T-cell (primary cell): ENCODE measurements at regions not wholly inside any gene's neighbourhood (a gene's known extent, or its start where the extent isn't known, plus 50 kb on each side); places are given as distances from the start of the nearest gene placed in this dataset.
"Not testable (repeated sequence)": the region's sequence is repeated elsewhere in the genome, so short reads cannot be mapped to it uniquely, and the experiment has no call there.

Experiments used
- ATAC-seq, 4 experiments: fragments of 200-7000 bp in 3 of 4; fragments of 150-1000 bp in 1 of 4; cut with Tn5 transposase; replicated peaks in 1 of 4; 1 replicate in 3 of 4; 2 replicates in 1 of 4; pipeline ENCODE4 v1.10.0; 2021; ENCODE audit warnings: moderate library complexity in 3 of 4, mild to moderate bottlenecking in 2 of 4, moderate number of reproducible peaks in 1 of 4
- CTCF ChIA-PET, 2 donors: fragments of 300-600 bp; sonication (Branson Sonifier 250); formaldehyde crosslinking; loops; one replicate each; lab custom pipeline; 2022; ENCODE audit warnings: antibody characterized with exemption in 2 of 2; lab: Charles Lee
- POLR2A ChIA-PET, 2 donors: fragments of 300-600 bp; sonication (Branson Sonifier 250); formaldehyde crosslinking; loops; one replicate each; lab custom pipeline; 2022; ENCODE audit warnings: antibody characterized with exemption in 2 of 2; lab: Charles Lee
- DNase-seq, 35 experiments: peaks; one replicate each; pipeline versions ENCODE4 v3.0.0 to v3.0.0-alpha.2; 2013 to 2023
- H3K27ac ChIP-seq: one replicate; pipeline ENCODE4 v1.5.1; 2013; ENCODE audit warnings: low read length
- H3K27me3 ChIP-seq, 2 experiments: replicated peaks in 1 of 2; 1 replicate in 1 of 2; 2 replicates in 1 of 2; pipeline versions ENCODE4 v1.6.1 to v1.7.0; 2013; ENCODE audit warnings: low read length in 1 of 2, mixed read lengths in 1 of 2; ENCODE audit not compliant: control insufficient read depth in 2 of 2, insufficient read depth in 2 of 2; ENCODE audit errors: extremely low read depth in 1 of 2
- H3K36me3 ChIP-seq, 2 donors: 1 replicate in 1 of 2; 2 replicates in 1 of 2; pipeline versions ENCODE4 v1.6.1 to v1.7.0; 2013; ENCODE audit warnings: low read length in 1 of 2; ENCODE audit not compliant: control insufficient read depth in 2 of 2, insufficient read depth in 1 of 2; ENCODE audit errors: extremely low read depth in 1 of 2
- H3K4me1 ChIP-seq, 2 experiments: 1 replicate in 1 of 2; 2 replicates in 1 of 2; pipeline versions ENCODE4 v1.6.1 to v1.7.0; 2013; ENCODE audit warnings: low read length in 2 of 2, mixed read lengths in 1 of 2; ENCODE audit not compliant: insufficient read depth in 2 of 2, control insufficient read depth in 1 of 2; ENCODE audit errors: extremely low read depth in 1 of 2
- H3K4me3 ChIP-seq, 2 donors: 1 replicate in 1 of 2; 2 replicates in 1 of 2; pipeline versions ENCODE4 v1.5.1 to v1.7.0; 2013; ENCODE audit warnings: mild to moderate bottlenecking in 2 of 2, low read length in 1 of 2, moderate library complexity in 1 of 2; ENCODE audit not compliant: control insufficient read depth in 1 of 2; ENCODE audit errors: extremely low read depth in 1 of 2
- H3K9me3 ChIP-seq: 2 replicates; pipeline ENCODE4 v1.7.0; 2013
- H3K27ac Mint-ChIP-seq, 2 donors: one replicate each; pipeline ENCODE4 v1.8.0; 2020 to 2021; ENCODE audit warnings: mild to moderate bottlenecking in 2 of 2, mixed read lengths in 2 of 2
- H3K27me3 Mint-ChIP-seq, 2 donors: one replicate each; pipeline ENCODE4 v1.8.0; 2021 to 2022; ENCODE audit warnings: mixed read lengths in 2 of 2
- H3K36me3 Mint-ChIP-seq: one replicate; pipeline ENCODE4 v1.8.0; 2021; ENCODE audit warnings: mixed read lengths
- H3K4me1 Mint-ChIP-seq, 3 donors: one replicate each; pipeline ENCODE4 v1.8.0; 2020 to 2022; ENCODE audit warnings: mixed read lengths in 3 of 3, mild to moderate bottlenecking in 1 of 3
- H3K4me3 Mint-ChIP-seq, 3 donors: one replicate each; pipeline ENCODE4 v1.8.0; 2020 to 2022; ENCODE audit warnings: mild to moderate bottlenecking in 3 of 3, mixed read lengths in 3 of 3, moderate library complexity in 3 of 3
- H3K9me3 Mint-ChIP-seq, 3 donors: one replicate each; pipeline ENCODE4 v1.8.0; 2020 to 2022; ENCODE audit warnings: mixed read lengths in 3 of 3
- WGBS: methylation state at CpG from one replicate; pipeline ENCODE4 v1.1.5; 2013; ENCODE audit warnings: missing lambda C conversion rate; ENCODE audit not compliant: insufficient coverage; 5-methylcytosine and 5-hydroxymethylcytosine counted together

GRCh38 chr5:57429513-57430120 lies 53.0 kb downstream of the ACTBL2 start:
- H3K9me3 Mint-ChIP-seq = no peaks in the 10 kb centered on the region
- Histone ChIP-seq H3K36me3 (no peaks in the 10 kb centered on the region), H3K4me1 (no peaks in the 10 kb centered on the region), H3K27me3 (peaks cover 0 to 8% of the 10 kb centered on the region in 2 experiments), H3K4me3 (no peak overlapping the region), H3K9me3 (no peaks in the 10 kb centered on the region), H3K27ac (no peak overlapping the region)
- ChIA-PET CTCF (no interaction called here), POLR2A (no interaction called here)
- ATAC-seq = no peak
- H3K4me3 Mint-ChIP-seq = no peak overlapping the region
- 79% methylated on average over 2 of the region's 7 CpGs for WGBS
- H3K4me1 Mint-ChIP-seq = no peaks in the 10 kb centered on the region
- peaks cover 0 to 4% of the 10 kb centered on the region in 2 donors for H3K27me3 Mint-ChIP-seq
- no peak overlapping the region for H3K27ac Mint-ChIP-seq
- DNase-seq = no peak
- H3K36me3 Mint-ChIP-seq = no peaks in the 10 kb centered on the region

- POLR2A ChIA-PET, H3K27ac ChIP-seq, H3K27me3 Mint-ChIP-seq, DNase-seq, CTCF ChIA-PET, H3K9me3 Mint-ChIP-seq, H3K27me3 ChIP-seq, H3K27ac Mint-ChIP-seq, H3K4me1 ChIP-seq, H3K9me3 ChIP-seq, H3K4me3 Mint-ChIP-seq, H3K4me3 ChIP-seq, H3K36me3 Mint-ChIP-seq, H3K36me3 ChIP-seq, ATAC-seq, H3K4me1 Mint-ChIP-seq: not testable (repeated sequence)
- WGBS = no CpG with 5 or more reads among the region's 2 CpGs
Measured at GRCh38 chr5:57429021-57429420, 53.6 kb downstream of the ACTBL2 start.

GRCh38 chr5:57422993-57423392 lies 59.6 kb downstream of the ACTBL2 start:
- no peaks in the 10 kb centered on the region for H3K36me3 Mint-ChIP-seq
- 95% methylated on average over 17 of the region's 17 CpGs for WGBS
- no peaks in the 10 kb centered on the region for H3K4me1 Mint-ChIP-seq
- no peaks in the 10 kb centered on the region for H3K36me3 ChIP-seq
- peaks cover 0 to 10% of the 10 kb centered on the region in 2 experiments for H3K27me3 ChIP-seq
- ChIA-PET CTCF (interaction anchor here in 1 of 2 donors (0.5 kb wide), 1 partner anchor 84 kb away, joined by 4 read pairs; no protein-coding TSS in a partner anchor), POLR2A (no interaction called here)
- H3K4me1 ChIP-seq = no peaks in the 10 kb centered on the region
- ATAC-seq (no peak), DNase-seq (no peak)
- no peaks in the 10 kb centered on the region for H3K9me3 ChIP-seq
- H3K9me3 Mint-ChIP-seq = no peaks in the 10 kb centered on the region
- H3K4me3 Mint-ChIP-seq = no peak overlapping the region
- peaks cover 0 to 4% of the 10 kb centered on the region in 2 donors for H3K27me3 Mint-ChIP-seq
- no peak overlapping the region for H3K27ac Mint-ChIP-seq
- H3K4me3 ChIP-seq = no peak overlapping the region
- H3K27ac ChIP-seq = no peak overlapping the region

- ChIA-PET CTCF (no interaction called here), POLR2A (no interaction called here)
- H3K36me3 Mint-ChIP-seq = no peaks in the 10 kb centered on the region
- Histone ChIP-seq H3K36me3 (no peaks in the 10 kb centered on the region), H3K4me1 (no peaks in the 10 kb centered on the region), H3K9me3 (no peaks in the 10 kb centered on the region), H3K4me3 (no peak overlapping the region), H3K27ac (no peak overlapping the region), H3K27me3 (peaks cover 0 to 8% of the 10 kb centered on the region in 2 experiments)
- H3K9me3 Mint-ChIP-seq = no peaks in the 10 kb centered on the region
- DNase-seq (no peak), ATAC-seq (no peak)
- H3K4me1 Mint-ChIP-seq = no peaks in the 10 kb centered on the region
- H3K4me3 Mint-ChIP-seq = no peak overlapping the region
- H3K27me3 Mint-ChIP-seq = peaks cover 0 to 4% of the 10 kb centered on the region in 2 donors
- H3K27ac Mint-ChIP-seq = no peak overlapping the region
- 91% methylated on average over 21 of the region's 21 CpGs for WGBS
Measured at GRCh38 chr5:57422341-57422740, 60.3 kb downstream of the ACTBL2 start.

- DNase-seq = no peak
- Histone ChIP-seq H3K4me1 (no peaks in the 10 kb centered on the region), H3K9me3 (no peaks in the 10 kb centered on the region), H3K4me3 (no peak overlapping the region), H3K27me3 (peaks cover 0 to 9% of the 10 kb centered on the region in 2 experiments), H3K36me3 (no peaks in the 10 kb centered on the region), H3K27ac (no peak overlapping the region)
- no peaks in the 10 kb centered on the region for H3K9me3 Mint-ChIP-seq
- no peak overlapping the region for H3K4me3 Mint-ChIP-seq
- POLR2A ChIA-PET = no interaction called here
- no peaks in the 10 kb centered on the region for H3K4me1 Mint-ChIP-seq
- CTCF ChIA-PET = no interaction called here
- WGBS = 100% methylated on average over 1 of the region's 3 CpGs
- H3K36me3 Mint-ChIP-seq = no peaks in the 10 kb centered on the region
- no peak for ATAC-seq
- no peak overlapping the region for H3K27ac Mint-ChIP-seq
- peaks cover 4 to 10% of the 10 kb centered on the region in 2 donors for H3K27me3 Mint-ChIP-seq
Measured at GRCh38 chr5:57420801-57421200, 61.8 kb downstream of the ACTBL2 start.

- ChIA-PET CTCF (no interaction called here), POLR2A (no interaction called here)
- Histone ChIP-seq H3K27ac (no peak overlapping the region), H3K27me3 (peaks cover 0 to 6% of the 10 kb centered on the region in 2 experiments), H3K9me3 (no peaks in the 10 kb centered on the region), H3K4me1 (no peaks in the 10 kb centered on the region), H3K36me3 (no peaks in the 10 kb centered on the region), H3K4me3 (no peak overlapping the region)
- H3K4me1 Mint-ChIP-seq = no peaks in the 10 kb centered on the region
- H3K27me3 Mint-ChIP-seq = peaks cover 4 to 10% of the 10 kb centered on the region in 2 donors
- DNase-seq (no peak), ATAC-seq (no peak)
- H3K9me3 Mint-ChIP-seq = no peaks in the 10 kb centered on the region
- H3K27ac Mint-ChIP-seq = no peak overlapping the region
- no CpG with 5 or more reads among the region's 2 CpGs for WGBS
- no peak overlapping the region for H3K4me3 Mint-ChIP-seq
- H3K36me3 Mint-ChIP-seq = no peaks in the 10 kb centered on the region
Measured at GRCh38 chr5:57417971-57418370, 64.6 kb downstream of the ACTBL2 start.

- no peak overlapping the region for H3K27ac ChIP-seq
- no peaks in the 10 kb centered on the region for H3K4me1 ChIP-seq
- Mint-ChIP-seq H3K27ac (no peak overlapping the region), H3K4me3 (no peak overlapping the region), H3K9me3 (no peaks in the 10 kb centered on the region), H3K36me3 (no peaks in the 10 kb centered on the region), H3K27me3 (peaks cover 4 to 10% of the 10 kb centered on the region in 2 donors), H3K4me1 (no peaks in the 10 kb centered on the region)
- ATAC-seq = no peak
- no peaks in the 10 kb centered on the region for H3K36me3 ChIP-seq
- ChIA-PET CTCF (no interaction called here), POLR2A (no interaction called here)
- 88% methylated on average over 3 of the region's 6 CpGs for WGBS
- H3K27me3 ChIP-seq = peaks cover 0 to 4% of the 10 kb centered on the region in 2 experiments
- H3K9me3 ChIP-seq = no peaks in the 10 kb centered on the region
- no peak overlapping the region for H3K4me3 ChIP-seq
- no peak for DNase-seq
Measured at GRCh38 chr5:57417320-57417719, 65.3 kb downstream of the ACTBL2 start.
